Stimulated activated CD4-positive, alpha-beta T cell treated with anti-CD3 and anti-CD28 coated beads, Interleukin-2, amount 100 ng/mL, for 4 hours (primary cell): ENCODE measurements at regions not wholly inside any gene's neighbourhood (a gene's known extent, or its start where the extent isn't known, plus 50 kb on each side); places are given as distances from the start of the nearest gene placed in this dataset.

Source experiments
- DNase-seq: peaks from one replicate; pipeline ENCODE4 v3.0.0-alpha.2; 2020; ENCODE audit warnings: low read depth

GRCh38 chr3:26525013-26525412, 97.6 kb upstream of the LRRC3B start:
- no peak for DNase-seq

GRCh38 chr3:26535151-26535550, 87.4 kb upstream of the LRRC3B start:
- no peak for DNase-seq

- DNase-seq, result no peak
Observed at GRCh38 chr3:26536955-26537354, 85.6 kb upstream of the LRRC3B start.

GRCh38 chr3:26550413-26550812, 72.2 kb upstream of the LRRC3B start:
- DNase-seq, result no peak

GRCh38 chr3:26556637-26557036, 65.9 kb upstream of the LRRC3B start:
- no peak for DNase-seq

GRCh38 chr3:26558257-26558656, 64.3 kb upstream of the LRRC3B start:
- DNase-seq, result no peak

GRCh38 chr3:26559227-26559626, 63.3 kb upstream of the LRRC3B start:
- DNase-seq, result no peak

- DNase-seq, result no peak
Observed at GRCh38 chr3:26560081-26560480, 62.5 kb upstream of the LRRC3B start.

GRCh38 chr3:26562021-26562768, 60.4 kb upstream of the LRRC3B start:
- DNase-seq, result no peak
